SK-N-SH (cell line): ENCODE measurements at regions not wholly inside any gene's neighbourhood (a gene's known extent, or its start where the extent isn't known, plus 50 kb on each side); places are given as distances from the start of the nearest gene placed in this dataset.

ENCODE experiments used
- CTCF ChIA-PET: fragments of 300-600, 350-600 bp; formaldehyde crosslinking; extraction: SDS; loops from one replicate; lab custom pipeline; 2021; lab: Yijun Ruan, JAX
- POLR2A ChIA-PET: fragments of 350-600 bp; sonication (Branson Sonifier 250); formaldehyde crosslinking; extraction: SDS; loops from one replicate; lab custom pipeline; 2020; ENCODE audit warnings: antibody characterized with exemption, inconsistent platforms; lab: Yijun Ruan, JAX
- DNase-seq: peaks from one replicate; pipeline ENCODE4 v3.0.0; 2012
- H2AFZ ChIP-seq: fragments of 200-600 bp; sonication (generic); 2 replicates; pipeline ENCODE4 v1.8.1; 2016; ENCODE audit warnings: antibody characterized with exemption, mild to moderate bottlenecking, low read depth
- H3F3A ChIP-seq: fragments of 200-600 bp; sonication (generic); replicated peaks from 2 replicates; pipeline ENCODE3; 2016; ENCODE audit warnings: antibody characterized with exemption, mild to moderate bottlenecking; ENCODE audit not compliant: insufficient read depth
- H3K27ac ChIP-seq, 2 experiments: fragments of 200-500 bp in 1 of 2; fragments of 200-600 bp in 1 of 2; sonication (Bioruptor generic) in 1 of 2; sonication (generic), shearing (Covaris generic) in 1 of 2; 2 replicates each; pipeline versions ENCODE4 v1.5.1 to v1.6.1; 2014 to 2016; ENCODE audit warnings: low read depth in 2 of 2, inconsistent platforms in 1 of 2, low read length in 1 of 2, mild to moderate bottlenecking in 1 of 2, mixed read lengths in 1 of 2
- H3K27me3 ChIP-seq: fragments of 200-600 bp; sonication (generic), shearing (Covaris generic); 2 replicates; pipeline ENCODE4 v1.6.1; 2016; ENCODE audit warnings: mixed run types; ENCODE audit not compliant: insufficient read depth
- H3K36me3 ChIP-seq, 2 experiments: fragments of 200-500 bp in 1 of 2; fragments of 200-600 bp in 1 of 2; sonication (Bioruptor generic) in 1 of 2; sonication (generic) in 1 of 2; replicated peaks in 1 of 2; 2 replicates each; pipeline versions ENCODE3 to v1.5.1; 2014 to 2016; ENCODE audit warnings: low read length in 1 of 2, mild to moderate bottlenecking in 1 of 2; ENCODE audit not compliant: insufficient read depth in 2 of 2, control insufficient read depth in 1 of 2
- H3K4me1 ChIP-seq, 2 experiments: fragments of 200-500 bp in 1 of 2; fragments of 200-600 bp in 1 of 2; sonication (Bioruptor generic) in 1 of 2; sonication (generic), shearing (Covaris generic) in 1 of 2; 2 replicates each; pipeline versions ENCODE4 v1.5.1 to v1.6.1; 2014 to 2016; ENCODE audit warnings: low read depth in 1 of 2, low read length in 1 of 2, mixed run types in 1 of 2; ENCODE audit not compliant: insufficient read depth in 2 of 2, control insufficient read depth in 1 of 2
- H3K4me2 ChIP-seq: fragments of 200-600 bp; sonication (generic), shearing (Covaris generic); 2 replicates; pipeline ENCODE4 v1.6.1; 2017; ENCODE audit warnings: mixed run types
- H3K4me3 ChIP-seq, 2 experiments: fragments of 200-500 bp in 1 of 2; fragments of 200-600 bp in 1 of 2; sonication (Bioruptor generic) in 1 of 2; sonication (generic), shearing (Covaris generic) in 1 of 2; 2 replicates each; pipeline versions ENCODE4 v1.5.1 to v1.8.1; 2014 to 2016; ENCODE audit warnings: low read depth in 2 of 2, inconsistent platforms in 1 of 2, low read length in 1 of 2, mild to moderate bottlenecking in 1 of 2, mixed read lengths in 1 of 2, moderate library complexity in 1 of 2
- H3K79me2 ChIP-seq: fragments of 200-600 bp; sonication (generic); 2 replicates; pipeline ENCODE4 v1.8.1; 2017; ENCODE audit warnings: mild to moderate bottlenecking; ENCODE audit not compliant: insufficient read depth
- H3K9ac ChIP-seq: fragments of 200-600 bp; sonication (generic); 2 replicates; pipeline ENCODE4 v1.6.1; 2017; ENCODE audit warnings: mixed run types
- H3K9me2 ChIP-seq: fragments of 200-600 bp; sonication (generic); 2 replicates; pipeline ENCODE4 v1.6.1; 2017; ENCODE audit warnings: mixed run types
- H3K9me3 ChIP-seq: fragments of 200-600 bp; sonication (generic); 2 replicates; pipeline ENCODE4 v1.6.1; 2017; ENCODE audit warnings: mixed run types, mild to moderate bottlenecking, moderate library complexity
- H4K20me1 ChIP-seq: fragments of 200-600 bp; sonication (generic); 2 replicates; pipeline ENCODE4 v1.6.1; 2017; ENCODE audit warnings: mild to moderate bottlenecking, mixed run types; ENCODE audit not compliant: insufficient read depth
- CHD2 ChIP-seq: fragments of 150-350 bp; IDR thresholded peaks from 2 replicates; pipeline ENCODE4 v1.6.1; 2018; ENCODE audit warnings: low read length; ENCODE audit not compliant: partially characterized antibody
- FOSL2 ChIP-seq: IDR thresholded peaks from 2 replicates; pipeline ENCODE4 v1.4.0; 2012; ENCODE audit warnings: low read depth, mild to moderate bottlenecking, moderate library complexity, borderline replicate concordance
- GATA2 ChIP-seq: sonication (generic); formaldehyde crosslinking; IDR thresholded peaks from 2 replicates; pipeline ENCODE4 v1.5.0; 2020; ENCODE audit warnings: mild to moderate bottlenecking, missing genetic modification reagents
- IRF3 ChIP-seq: fragments of 150-350 bp; IDR thresholded peaks from 2 replicates; pipeline ENCODE4 v1.6.1; 2016; ENCODE audit warnings: mild to moderate bottlenecking, low read depth, low read length
- MEF2A ChIP-seq: IDR thresholded peaks from 2 replicates; pipeline ENCODE4 v1.4.0; 2012; ENCODE audit warnings: low read depth, borderline replicate concordance
- POLR2AphosphoS5 ChIP-seq: IDR thresholded peaks from 2 replicates; pipeline ENCODE4 v1.6.1; 2012; ENCODE audit warnings: low read depth, low read length
- RAD21 ChIP-seq: IDR thresholded peaks from 2 replicates; pipeline ENCODE4 v1.6.1; 2012; ENCODE audit warnings: mild to moderate bottlenecking, low read length
- RCOR1 ChIP-seq: fragments of 150-350 bp; IDR thresholded peaks from 2 replicates; pipeline ENCODE4 v1.6.1; 2017; ENCODE audit warnings: antibody characterized with exemption, low read length
- RFX5 ChIP-seq: IDR thresholded peaks from 2 replicates; pipeline ENCODE4 v1.6.1; 2012; ENCODE audit warnings: mild to moderate bottlenecking, improper control_type of control experiment, low read length
- SIN3A ChIP-seq: IDR thresholded peaks from 2 replicates; pipeline ENCODE4 v1.6.1; 2012; ENCODE audit warnings: low read depth, mild to moderate bottlenecking, low read length, moderate library complexity, borderline replicate concordance
- TAF1 ChIP-seq: IDR thresholded peaks from 2 replicates; pipeline ENCODE4 v1.6.1; 2012; ENCODE audit warnings: low read depth, mild to moderate bottlenecking, low read length, moderate library complexity, borderline replicate concordance
- TCF12 ChIP-seq: IDR thresholded peaks from 2 replicates; pipeline ENCODE4 v1.4.0; 2012
- TEAD4 ChIP-seq: IDR thresholded peaks from 2 replicates; pipeline ENCODE4 v1.4.0; 2012; ENCODE audit warnings: mild to moderate bottlenecking, borderline replicate concordance; ENCODE audit not compliant: insufficient read depth
- YY1 ChIP-seq: IDR thresholded peaks from 2 replicates; pipeline ENCODE4 v1.4.0; 2012; ENCODE audit warnings: low read depth, mild to moderate bottlenecking
- WGBS: methylation state at CpG from one replicate; pipeline ENCODE4 v1.1.6; 2017; ENCODE audit warnings: low lambda C conversion rate; 5-methylcytosine and 5-hydroxymethylcytosine counted together
- TF ChIP-seq, protein P1 (sequence below): IDR thresholded peaks from 2 replicates; pipeline ENCODE4; 2012
- TF ChIP-seq, protein P2 (sequence below): fragments of 150-350 bp; IDR thresholded peaks from 2 replicates; pipeline ENCODE4 v1.6.1; 2017; ENCODE audit warnings: antibody characterized with exemption, low read length, low read depth, borderline replicate concordance
- TF ChIP-seq, protein P3 (sequence below): IDR thresholded peaks from 2 replicates; pipeline ENCODE4 v1.4.0; 2012; ENCODE audit warnings: low read depth, borderline replicate concordance
- TF ChIP-seq, protein P4 (sequence below): IDR thresholded peaks from 2 replicates; pipeline ENCODE4 v1.4.0; 2012; ENCODE audit warnings: low read depth, borderline replicate concordance

DNA sequence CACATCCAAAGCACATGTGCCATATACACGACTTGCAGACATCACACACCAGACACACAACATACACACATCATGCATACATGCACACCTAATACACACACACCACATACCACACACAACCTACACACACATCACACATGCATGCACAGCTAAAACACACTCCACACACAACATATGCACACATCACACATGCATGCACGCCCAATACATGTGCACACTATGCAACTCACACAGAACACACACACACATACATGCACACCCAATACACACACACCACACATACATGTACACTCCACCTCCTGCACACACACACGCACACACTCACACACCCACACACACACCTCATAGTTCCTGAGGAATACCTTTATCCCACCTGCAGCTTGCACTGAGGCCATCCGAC is 436.0 kb downstream of the MIAT start:
- Histone ChIP-seq H3K4me3 (no peak overlapping the region), H3K9ac (no peak overlapping the region), H2AFZ (no peak overlapping the region), H3K27me3 (peaks cover 19% of the 10 kb centered on the region; the same call in 1 of the 2 replicates), H3K36me3 (no peaks in the 10 kb centered on the region), H3K79me2 (no peaks in the 10 kb centered on the region), H3K9me3 (no peaks in the 10 kb centered on the region), H3K4me1 (peaks cover 0 to 3% of the 10 kb centered on the region in 2 experiments; a peak in 1 of 4 replicates), H4K20me1 (no peaks in the 10 kb centered on the region), H3K9me2 (no peaks in the 10 kb centered on the region), H3K4me2 (no peak overlapping the region), H3K27ac (no peak overlapping the region), H3F3A (peaks cover 4% of the 10 kb centered on the region)
- TF ChIP-seq IRF3, result no peak
- TF ChIP-seq TAF1, result no peak
- no peak for TF ChIP-seq SIN3A
- TF ChIP-seq RCOR1, result no peak
- TF ChIP-seq, protein P1, sequence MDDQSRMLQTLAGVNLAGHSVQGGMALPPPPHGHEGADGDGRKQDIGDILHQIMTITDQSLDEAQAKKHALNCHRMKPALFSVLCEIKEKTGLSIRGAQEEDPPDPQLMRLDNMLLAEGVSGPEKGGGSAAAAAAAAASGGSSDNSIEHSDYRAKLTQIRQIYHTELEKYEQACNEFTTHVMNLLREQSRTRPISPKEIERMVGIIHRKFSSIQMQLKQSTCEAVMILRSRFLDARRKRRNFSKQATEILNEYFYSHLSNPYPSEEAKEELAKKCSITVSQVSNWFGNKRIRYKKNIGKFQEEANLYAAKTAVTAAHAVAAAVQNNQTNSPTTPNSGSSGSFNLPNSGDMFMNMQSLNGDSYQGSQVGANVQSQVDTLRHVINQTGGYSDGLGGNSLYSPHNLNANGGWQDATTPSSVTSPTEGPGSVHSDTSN, result no peak
- no peak for TF ChIP-seq TCF12
- TF ChIP-seq, protein P2, sequence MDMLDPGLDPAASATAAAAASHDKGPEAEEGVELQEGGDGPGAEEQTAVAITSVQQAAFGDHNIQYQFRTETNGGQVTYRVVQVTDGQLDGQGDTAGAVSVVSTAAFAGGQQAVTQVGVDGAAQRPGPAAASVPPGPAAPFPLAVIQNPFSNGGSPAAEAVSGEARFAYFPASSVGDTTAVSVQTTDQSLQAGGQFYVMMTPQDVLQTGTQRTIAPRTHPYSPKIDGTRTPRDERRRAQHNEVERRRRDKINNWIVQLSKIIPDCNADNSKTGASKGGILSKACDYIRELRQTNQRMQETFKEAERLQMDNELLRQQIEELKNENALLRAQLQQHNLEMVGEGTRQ, result no peak
- TF ChIP-seq RFX5, result no peak
- TF ChIP-seq FOSL2, result no peak
- TF ChIP-seq POLR2AphosphoS5, result no peak
- TF ChIP-seq MEF2A, result no peak
- CTCF ChIA-PET, result no interaction called here
- POLR2A ChIA-PET, result no interaction called here
- 45% methylated on average over 4 of the region's 4 CpGs for WGBS
- no peak for DNase-seq

DNA sequence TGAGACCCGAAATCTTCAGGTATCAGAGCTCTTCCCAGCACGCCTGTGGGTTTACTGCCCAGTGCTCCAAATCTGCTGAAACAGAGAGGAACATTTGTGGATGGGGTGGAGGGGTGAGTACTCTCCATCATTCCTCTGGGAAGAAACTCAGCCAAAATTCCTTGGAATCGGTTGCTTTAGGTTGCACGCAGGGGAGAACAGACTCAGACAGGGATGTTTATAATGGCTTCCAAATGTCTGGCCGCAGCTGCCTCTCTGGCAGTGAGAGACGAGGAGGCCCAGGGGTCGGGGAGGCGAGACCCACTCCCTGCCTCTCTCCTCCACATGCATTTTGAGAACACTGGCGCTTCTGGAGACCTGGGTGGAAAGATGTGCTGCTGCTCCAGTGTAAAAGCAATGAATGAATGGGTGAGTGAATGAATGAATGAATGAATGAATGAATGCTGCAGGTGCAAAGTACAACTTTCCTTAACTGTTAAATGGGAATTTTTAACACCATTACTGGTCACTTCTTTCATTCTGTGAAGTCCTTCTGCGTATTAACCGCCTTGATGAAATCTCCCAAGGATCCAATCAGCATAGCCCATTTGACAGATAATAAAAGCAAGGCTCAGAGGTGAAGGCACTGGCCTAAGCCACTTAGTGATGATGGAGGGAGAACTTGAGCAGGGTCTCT is 437.4 kb downstream of the MIAT start:
- Histone ChIP-seq H3K4me2 (no peak overlapping the region), H3K9me2 (no peaks in the 10 kb centered on the region), H3K4me1 (peaks cover 0 to under 1% of the 10 kb centered on the region in 2 experiments; a peak in 1 of 4 replicates), H3K79me2 (no peaks in the 10 kb centered on the region), H3K27ac (no peak overlapping the region), H3K9ac (no peak overlapping the region), H3K9me3 (no peaks in the 10 kb centered on the region), H3F3A (peaks cover 4% of the 10 kb centered on the region), H4K20me1 (no peaks in the 10 kb centered on the region), H3K36me3 (no peaks in the 10 kb centered on the region), H3K27me3 (peaks cover 31% of the 10 kb centered on the region; the same call in 1 of the 2 replicates), H2AFZ (no peak overlapping the region), H3K4me3 (no peak overlapping the region)
- ChIA-PET POLR2A (no interaction called here), CTCF (no interaction called here)
- no peak for DNase-seq
- WGBS, result 69% methylated on average over 11 of the region's 11 CpGs
- TF ChIP-seq, protein P1, result no peak
- no peak for TF ChIP-seq IRF3
- TF ChIP-seq SIN3A, result no peak
- TF ChIP-seq TEAD4, result no peak
- TF ChIP-seq, protein P3, sequence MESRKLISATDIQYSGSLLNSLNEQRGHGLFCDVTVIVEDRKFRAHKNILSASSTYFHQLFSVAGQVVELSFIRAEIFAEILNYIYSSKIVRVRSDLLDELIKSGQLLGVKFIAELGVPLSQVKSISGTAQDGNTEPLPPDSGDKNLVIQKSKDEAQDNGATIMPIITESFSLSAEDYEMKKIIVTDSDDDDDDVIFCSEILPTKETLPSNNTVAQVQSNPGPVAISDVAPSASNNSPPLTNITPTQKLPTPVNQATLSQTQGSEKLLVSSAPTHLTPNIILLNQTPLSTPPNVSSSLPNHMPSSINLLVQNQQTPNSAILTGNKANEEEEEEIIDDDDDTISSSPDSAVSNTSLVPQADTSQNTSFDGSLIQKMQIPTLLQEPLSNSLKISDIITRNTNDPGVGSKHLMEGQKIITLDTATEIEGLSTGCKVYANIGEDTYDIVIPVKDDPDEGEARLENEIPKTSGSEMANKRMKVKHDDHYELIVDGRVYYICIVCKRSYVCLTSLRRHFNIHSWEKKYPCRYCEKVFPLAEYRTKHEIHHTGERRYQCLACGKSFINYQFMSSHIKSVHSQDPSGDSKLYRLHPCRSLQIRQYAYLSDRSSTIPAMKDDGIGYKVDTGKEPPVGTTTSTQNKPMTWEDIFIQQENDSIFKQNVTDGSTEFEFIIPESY, result no peak
- TF ChIP-seq, protein P4, sequence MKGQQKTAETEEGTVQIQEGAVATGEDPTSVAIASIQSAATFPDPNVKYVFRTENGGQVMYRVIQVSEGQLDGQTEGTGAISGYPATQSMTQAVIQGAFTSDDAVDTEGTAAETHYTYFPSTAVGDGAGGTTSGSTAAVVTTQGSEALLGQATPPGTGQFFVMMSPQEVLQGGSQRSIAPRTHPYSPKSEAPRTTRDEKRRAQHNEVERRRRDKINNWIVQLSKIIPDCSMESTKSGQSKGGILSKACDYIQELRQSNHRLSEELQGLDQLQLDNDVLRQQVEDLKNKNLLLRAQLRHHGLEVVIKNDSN, result no peak
- no peak for TF ChIP-seq CHD2
- TF ChIP-seq YY1, result no peak
- TF ChIP-seq RAD21, result no peak
- TF ChIP-seq GATA2 (CRISPR knock-in tag), result no peak
- TF ChIP-seq TAF1, result no peak
- no peak for TF ChIP-seq FOSL2
